Testis (tissue), 2 donors: ENCODE measurements at regions not wholly inside any gene's neighbourhood (a gene's known extent, or its start where the extent isn't known, plus 50 kb on each side); places are given as distances from the start of the nearest gene placed in this dataset.

Experiments used
- CTCF ChIP-seq, 3 experiments: fragments of 450-650 bp in 2 of 3; fragments of 200-600 bp in 1 of 3; sonication (generic) in 1 of 3; IDR thresholded peaks; one replicate each; pipeline ENCODE4 v1.5.1; 2016 to 2019; ENCODE audit warnings: antibody characterized with exemption in 3 of 3, mild to moderate bottlenecking in 2 of 3, moderate library complexity in 1 of 3
- POLR2A ChIP-seq: fragments of 450-650 bp; IDR thresholded peaks from one replicate; pipeline ENCODE4 v1.6.1; 2017; ENCODE audit warnings: antibody characterized with exemption, mild to moderate bottlenecking, moderate library complexity

- no peak for TF ChIP-seq POLR2A
- TF ChIP-seq CTCF (IDR thresholded peaks at IDR 0.05), result no peak
These were observed 152.7 kb upstream of the CCDC179 start for GRCh38 chr11:23012930-23013329.
